Osteocyte (in vitro differentiated cells): ENCODE measurements at regions not wholly inside any gene's neighbourhood (a gene's known extent, or its start where the extent isn't known, plus 50 kb on each side); places are given as distances from the start of the nearest gene placed in this dataset.

ENCODE experiments used
- DNase-seq: peaks from one replicate; pipeline ENCODE4 v3.0.0; 2021; ENCODE audit warnings: mixed read lengths; ENCODE audit not compliant: unreplicated experiment; ENCODE audit errors: extremely low spot score
- H3K27ac Mint-ChIP-seq: one replicate; pipeline ENCODE4 v1.8.0; 2021; ENCODE audit warnings: mild to moderate bottlenecking, mixed read lengths; ENCODE audit not compliant: unreplicated experiment
- H3K27me3 Mint-ChIP-seq: one replicate; pipeline ENCODE4 v1.8.0; 2021; ENCODE audit warnings: mixed read lengths; ENCODE audit not compliant: unreplicated experiment
- H3K36me3 Mint-ChIP-seq: one replicate; pipeline ENCODE4 v1.8.0; 2021; ENCODE audit warnings: mixed read lengths; ENCODE audit not compliant: unreplicated experiment
- H3K4me1 Mint-ChIP-seq: one replicate; pipeline ENCODE4 v1.8.0; 2021; ENCODE audit warnings: mixed read lengths; ENCODE audit not compliant: unreplicated experiment
- H3K4me3 Mint-ChIP-seq: one replicate; pipeline ENCODE4 v1.8.0; 2021; ENCODE audit warnings: mild to moderate bottlenecking, moderate library complexity, mixed read lengths; ENCODE audit not compliant: unreplicated experiment
- H3K9me3 Mint-ChIP-seq: one replicate; pipeline ENCODE4 v1.8.0; 2021; ENCODE audit warnings: mixed read lengths; ENCODE audit not compliant: unreplicated experiment
- CTCF ChIP-seq: fragments of 200-600 bp; sonication (generic); IDR thresholded peaks from 2 replicates; pipeline ENCODE4 v1.5.0; 2021; ENCODE audit warnings: antibody characterized with exemption, mild to moderate bottlenecking, moderate library complexity

GRCh38 chr12:97951239-97951638 lies 488.6 kb downstream of the RMST start:
- DNase-seq = no peak
- no peak for TF ChIP-seq CTCF
- H3K27ac Mint-ChIP-seq = no peak overlapping the region

DNA sequence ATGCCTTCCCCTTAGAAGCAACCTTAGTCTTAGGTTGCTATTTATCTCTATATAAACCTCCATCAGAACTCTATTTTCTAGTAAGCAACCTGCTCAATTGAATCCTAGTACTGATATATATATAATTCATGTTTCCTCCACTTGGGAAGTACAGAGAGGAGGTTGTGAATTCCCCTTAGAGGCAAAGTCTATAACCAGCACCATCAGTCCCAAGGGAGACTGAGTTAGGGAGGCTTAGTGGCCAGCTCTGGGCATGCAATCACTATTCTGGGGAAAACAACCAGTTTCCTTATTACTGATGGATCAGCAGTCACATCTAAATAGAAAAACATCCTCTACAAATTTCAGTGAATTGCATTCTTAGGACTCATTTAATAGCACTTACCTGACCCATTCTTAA lies 489.1 kb downstream of the RMST start:
- Mint-ChIP-seq H3K9me3 (peaks cover 26% of the 10 kb centered on the region), H3K27me3 (no peaks in the 10 kb centered on the region), H3K4me1 (no peaks in the 10 kb centered on the region), H3K36me3 (no peaks in the 10 kb centered on the region), H3K4me3 (no peak overlapping the region), H3K27ac (no peak overlapping the region)
- TF ChIP-seq CTCF = no peak
- no peak for DNase-seq

More at GRCh38 chr12:97951239-97951638, 488.6 kb downstream of the RMST start:
- no peaks in the 10 kb centered on the region for H3K36me3 Mint-ChIP-seq
- peaks cover 23% of the 10 kb centered on the region for H3K9me3 Mint-ChIP-seq
- H3K27me3 Mint-ChIP-seq = no peaks in the 10 kb centered on the region
- no peak overlapping the region for H3K4me3 Mint-ChIP-seq
- H3K4me1 Mint-ChIP-seq = no peaks in the 10 kb centered on the region

- Mint-ChIP-seq H3K4me3 (no peak overlapping the region), H3K36me3 (no peaks in the 10 kb centered on the region), H3K27me3 (no peaks in the 10 kb centered on the region), H3K4me1 (no peaks in the 10 kb centered on the region), H3K27ac (no peak overlapping the region), H3K9me3 (peaks cover 14% of the 10 kb centered on the region)
- TF ChIP-seq CTCF = no peak
- DNase-seq = no peak
Measured at GRCh38 chr12:97957109-97957508, 494.5 kb downstream of the RMST start.

GRCh38 chr12:97960225-97960624 lies 497.6 kb downstream of the RMST start:
- Mint-ChIP-seq H3K4me1 (no peaks in the 10 kb centered on the region), H3K36me3 (no peaks in the 10 kb centered on the region), H3K4me3 (no peak overlapping the region), H3K27me3 (no peaks in the 10 kb centered on the region), H3K27ac (no peak overlapping the region), H3K9me3 (peaks cover 14% of the 10 kb centered on the region)
- TF ChIP-seq CTCF = no peak
- no peak for DNase-seq

- no peak overlapping the region for H3K27ac Mint-ChIP-seq
- H3K4me3 Mint-ChIP-seq = no peak overlapping the region
- DNase-seq = no peak
- no peaks in the 10 kb centered on the region for H3K4me1 Mint-ChIP-seq
- no peaks in the 10 kb centered on the region for H3K36me3 Mint-ChIP-seq
- peaks cover 7% of the 10 kb centered on the region for H3K9me3 Mint-ChIP-seq
- no peaks in the 10 kb centered on the region for H3K27me3 Mint-ChIP-seq
- peak; percentile 34 for TF ChIP-seq CTCF
Measured at GRCh38 chr12:97960741-97961608, 498.4 kb downstream of the RMST start.
